Bone marrow (tissue), 2 donors: ENCODE measurements at regions not wholly inside any gene's neighbourhood (a gene's known extent, or its start where the extent isn't known, plus 50 kb on each side); places are given as distances from the start of the nearest gene placed in this dataset.

Source experiments
- DNase-seq, 2 donors: peaks; one replicate each; lab custom pipeline; 2025; lab: John Stamatoyannopoulos, UW

DNA sequence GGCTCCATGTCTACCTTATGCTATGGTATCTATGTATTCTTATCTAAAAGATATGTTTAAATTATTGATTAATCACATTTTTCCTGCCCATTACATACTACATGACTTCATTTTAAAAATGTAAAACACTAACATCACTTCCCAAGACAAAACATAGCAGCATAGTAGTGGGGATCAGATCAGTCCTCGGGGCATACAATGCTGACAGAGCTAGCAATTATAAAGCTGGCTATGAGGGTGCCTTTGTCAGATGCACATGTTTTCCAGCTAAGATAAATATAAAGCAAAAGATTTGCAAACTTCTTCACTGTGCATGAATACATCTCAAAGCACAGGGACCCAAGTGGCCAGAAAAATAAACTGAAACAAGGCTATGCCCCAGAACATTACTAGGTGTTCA is 549.8 kb upstream of the INTU start:
- no peak for DNase-seq

DNA sequence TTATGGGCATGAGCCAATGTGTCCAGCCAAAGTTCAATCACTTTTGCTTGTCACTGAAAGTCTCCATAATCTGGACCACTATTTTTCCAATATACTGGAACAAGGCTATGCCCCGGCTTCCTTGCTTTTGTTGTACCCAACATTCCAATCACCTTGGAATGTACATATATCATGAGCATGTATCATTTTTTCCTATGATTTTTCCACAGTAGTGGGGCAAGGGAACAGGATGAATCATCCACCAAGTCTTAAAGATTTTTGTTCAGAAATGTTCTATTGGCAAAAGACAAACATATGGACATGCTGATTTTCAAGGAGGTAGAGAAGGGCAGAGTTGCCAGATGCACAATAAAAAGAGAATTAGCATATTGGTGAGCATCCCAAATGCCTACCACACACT is 548.1 kb upstream of the INTU start:
- DNase-seq = no peak

DNA sequence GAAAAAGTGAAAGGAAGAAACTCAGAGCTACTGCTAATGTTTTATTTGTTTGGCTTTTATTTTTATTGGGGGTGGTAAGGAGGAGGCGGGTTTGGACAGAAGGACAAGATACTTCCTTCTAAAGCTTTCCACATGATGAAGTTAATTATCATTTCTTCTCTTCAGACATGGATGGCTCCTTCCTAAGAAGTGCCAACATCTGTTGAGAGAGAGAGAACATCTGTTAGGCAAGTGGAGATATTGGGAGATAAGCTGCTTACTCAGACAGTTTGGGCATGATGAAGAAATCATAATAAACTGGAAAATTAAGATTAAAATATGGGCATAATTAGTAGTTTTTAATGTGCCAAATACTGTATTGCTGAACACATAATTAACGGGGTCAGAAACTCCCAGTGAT is 535.7 kb upstream of the INTU start:
- no peak for DNase-seq

DNA sequence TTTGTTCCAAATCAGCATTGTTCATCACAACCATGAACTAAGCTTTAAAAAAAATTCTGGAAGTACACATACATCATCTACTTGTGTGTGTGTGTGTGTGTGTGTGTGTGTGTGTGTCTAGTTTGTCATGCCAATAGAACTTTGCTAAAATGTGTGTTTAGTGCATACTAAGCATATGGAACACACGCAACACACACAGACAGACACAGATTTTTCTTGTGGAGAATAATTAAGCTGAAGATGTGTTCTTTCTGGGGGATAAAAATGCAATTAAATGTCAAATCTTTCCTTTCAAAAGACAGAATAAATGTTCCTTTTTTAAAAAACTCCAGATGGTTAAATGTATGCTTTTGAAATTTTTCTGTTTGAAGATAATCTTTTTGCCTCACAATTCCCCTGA is 530.4 kb upstream of the INTU start:
- no peak for DNase-seq

DNA sequence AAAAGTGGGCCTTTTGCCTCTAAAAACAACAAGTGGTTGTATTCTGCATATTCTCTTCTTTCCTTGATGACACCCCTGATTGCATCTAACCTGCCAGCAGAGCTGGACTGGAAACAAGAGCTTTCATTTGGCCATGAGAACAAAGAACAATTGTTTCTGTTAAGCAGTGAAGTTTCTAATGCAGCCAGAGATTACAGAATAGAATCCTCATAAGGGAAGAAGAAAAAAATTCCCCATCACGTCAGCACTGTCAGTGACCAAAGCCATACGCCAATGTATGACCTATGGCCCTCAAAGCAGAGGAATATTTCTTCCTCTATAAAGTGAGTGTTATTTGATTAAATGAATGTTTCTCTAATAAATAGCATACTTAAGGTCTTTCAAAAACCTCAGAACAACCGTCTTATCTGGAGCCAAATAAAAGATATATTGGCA is 529.1 kb upstream of the INTU start:
- DNase-seq = no peak

DNA sequence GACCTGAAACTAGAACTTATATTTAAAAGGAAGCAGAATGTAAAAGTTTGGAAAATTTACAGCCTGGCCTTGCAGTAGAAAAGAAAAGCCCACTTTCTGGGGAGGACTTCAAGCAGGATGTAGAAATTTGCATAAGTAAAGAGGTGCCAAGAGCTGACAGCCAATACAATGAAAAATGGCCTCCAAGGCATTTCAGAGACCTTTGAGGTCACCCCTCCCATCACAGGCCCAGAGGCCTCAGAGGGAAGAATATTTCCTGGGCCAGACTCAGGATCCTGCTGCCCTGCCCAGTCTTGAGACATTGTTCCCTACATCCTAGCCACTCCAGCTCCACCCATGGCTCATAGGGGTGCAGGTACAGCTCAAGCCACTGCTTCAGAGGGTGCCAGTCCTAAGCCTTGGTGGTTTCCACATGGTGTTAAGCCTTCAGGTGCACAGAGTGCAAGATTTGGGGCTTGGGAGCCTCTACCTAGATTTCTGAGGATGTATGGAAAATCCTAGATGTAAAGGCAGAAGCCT is 518.9 kb upstream of the INTU start:
- no peak for DNase-seq

DNA sequence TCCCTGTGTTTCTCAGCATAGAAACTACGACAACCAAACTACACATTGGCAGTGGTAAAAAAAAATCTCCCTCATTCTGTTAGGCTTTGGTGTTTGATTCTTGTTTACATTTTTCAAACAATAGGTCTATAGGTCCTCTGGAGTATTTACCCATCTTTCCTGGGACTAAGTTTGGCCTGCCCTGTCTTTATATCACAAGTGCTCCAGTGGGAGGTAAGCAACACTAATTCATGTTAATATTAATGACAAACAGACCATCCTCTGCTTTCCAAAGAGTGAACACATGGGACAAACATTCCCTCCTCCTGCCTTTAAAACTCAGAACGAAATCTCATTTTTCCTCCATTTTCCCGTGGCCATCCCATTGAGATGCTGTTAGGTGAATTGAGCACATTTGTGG is 514.1 kb upstream of the INTU start:
- DNase-seq = no peak

DNA sequence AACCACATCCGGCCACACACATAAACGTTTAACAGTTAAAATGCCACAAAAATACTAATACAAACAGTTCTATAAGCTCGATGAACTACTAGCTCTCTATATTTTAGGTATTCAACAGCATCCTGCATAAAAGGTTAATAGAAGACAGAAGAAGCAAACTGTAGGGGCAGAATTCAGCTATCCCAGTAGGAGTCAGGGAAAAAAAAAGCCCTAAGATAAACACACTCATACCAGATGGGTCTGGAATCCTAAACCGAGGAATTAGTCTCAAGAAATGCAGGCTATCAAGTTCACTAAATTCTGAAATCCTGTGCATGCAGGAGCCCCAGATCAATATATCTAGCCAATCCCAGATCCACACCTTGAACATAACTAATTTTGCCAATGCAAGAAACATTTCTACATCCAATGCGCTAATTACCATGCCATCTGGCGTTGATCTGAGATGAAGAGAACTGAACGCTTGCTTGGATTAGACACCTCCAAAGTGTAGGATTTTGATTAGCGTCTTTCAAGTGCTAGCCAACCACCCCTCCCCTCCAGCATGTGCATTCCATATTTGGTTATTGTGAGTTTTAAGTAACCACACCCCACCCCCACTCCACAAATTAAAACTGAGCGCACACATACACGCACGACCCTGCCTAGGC is 512.2 kb upstream of the INTU start:
- DNase-seq = no peak

DNA sequence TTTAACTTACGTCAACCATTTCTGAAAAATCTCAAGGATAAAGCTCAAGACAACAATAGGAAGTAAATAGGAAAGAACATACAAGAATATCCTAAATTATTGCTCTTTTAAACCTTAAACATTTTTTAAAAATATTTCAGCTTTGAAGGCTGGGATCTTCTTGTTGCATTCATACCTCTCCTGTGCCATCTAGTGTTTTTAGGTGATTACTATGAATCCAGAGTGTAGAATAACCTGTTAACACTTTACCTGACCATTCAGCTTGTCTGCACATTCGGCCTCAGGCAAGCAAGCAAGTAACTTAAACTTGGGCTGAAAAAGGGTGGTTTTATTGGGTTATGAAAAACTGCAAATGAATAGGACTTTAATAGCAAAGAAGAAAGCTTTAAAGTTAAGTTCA is 507.8 kb upstream of the INTU start:
- DNase-seq = no peak

DNA sequence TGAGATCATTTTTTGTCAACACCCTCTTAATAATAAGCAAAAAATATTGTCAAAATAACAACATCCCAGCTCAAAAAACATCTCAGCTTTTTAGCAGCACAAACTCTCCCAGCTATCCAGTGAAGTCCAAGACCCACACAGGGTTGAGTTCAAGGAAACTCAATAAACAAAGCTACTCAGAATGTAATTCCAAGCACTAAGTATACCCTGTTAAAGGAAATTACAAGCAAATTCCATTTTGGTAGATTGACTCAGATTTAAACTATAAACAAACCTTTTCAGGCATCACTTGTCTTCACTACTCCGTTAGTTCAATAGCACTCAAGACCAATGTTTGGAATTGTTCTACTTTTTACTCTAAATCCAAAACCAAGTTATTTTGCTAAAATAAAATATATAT is 506.0 kb upstream of the INTU start:
- no peak for DNase-seq

DNA sequence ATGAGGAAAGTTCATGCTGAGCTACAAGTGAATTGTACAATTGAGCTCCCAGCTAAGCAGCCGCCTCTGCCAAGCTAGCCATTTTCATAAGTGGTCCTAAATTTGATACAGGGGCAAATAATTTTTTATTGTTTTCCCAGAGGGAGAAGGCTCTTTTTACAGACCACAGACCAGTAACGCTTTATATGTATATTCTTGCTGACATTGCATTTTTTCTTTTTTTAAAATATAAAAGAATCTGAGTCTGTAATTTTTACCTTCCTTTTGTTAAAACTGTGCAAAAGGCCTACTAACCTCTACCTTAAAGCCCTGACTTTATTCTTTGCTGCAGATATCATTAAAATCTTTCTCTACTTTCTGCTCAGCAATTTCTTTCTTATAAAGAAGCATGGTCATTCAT is 501.2 kb upstream of the INTU start:
- DNase-seq = no peak

DNA sequence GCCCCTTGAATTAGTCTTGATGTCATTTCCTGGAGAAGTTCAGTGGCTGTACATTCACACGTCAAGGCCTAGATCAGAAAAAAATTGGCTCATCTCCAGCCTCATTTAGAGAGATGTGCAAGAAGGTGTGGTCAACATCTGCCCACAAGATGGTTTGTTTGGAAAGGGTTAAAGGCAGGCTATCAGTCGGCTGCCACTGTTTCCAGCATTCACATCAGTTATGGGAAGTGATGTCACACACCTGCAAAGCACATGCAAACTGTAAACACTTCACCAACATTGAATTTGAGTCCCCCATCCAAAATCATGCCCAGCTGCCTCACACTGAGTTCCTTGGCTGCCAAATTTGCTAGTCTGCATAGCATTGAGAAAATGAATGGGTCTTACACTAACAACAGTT is 498.3 kb upstream of the INTU start:
- no peak for DNase-seq

DNA sequence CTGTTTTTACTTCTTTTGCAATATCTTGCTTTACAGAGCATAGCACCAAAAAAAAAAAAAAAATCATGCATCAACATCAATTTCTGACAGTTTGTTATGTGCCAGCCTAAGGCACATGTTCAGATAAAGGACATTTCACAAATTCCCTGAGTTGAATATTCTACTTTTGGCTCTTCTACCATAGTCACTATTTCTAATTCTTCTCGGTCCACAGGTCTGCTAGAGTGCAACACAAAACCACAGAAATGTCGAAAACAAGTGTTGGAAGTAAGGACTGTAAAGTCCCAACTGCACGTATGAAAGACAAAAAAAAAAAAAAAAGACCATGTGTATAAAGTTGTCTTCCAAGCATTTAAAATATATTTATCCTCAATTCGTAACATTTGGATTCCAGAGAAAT is 494.2 kb upstream of the INTU start:
- no peak for DNase-seq

DNA sequence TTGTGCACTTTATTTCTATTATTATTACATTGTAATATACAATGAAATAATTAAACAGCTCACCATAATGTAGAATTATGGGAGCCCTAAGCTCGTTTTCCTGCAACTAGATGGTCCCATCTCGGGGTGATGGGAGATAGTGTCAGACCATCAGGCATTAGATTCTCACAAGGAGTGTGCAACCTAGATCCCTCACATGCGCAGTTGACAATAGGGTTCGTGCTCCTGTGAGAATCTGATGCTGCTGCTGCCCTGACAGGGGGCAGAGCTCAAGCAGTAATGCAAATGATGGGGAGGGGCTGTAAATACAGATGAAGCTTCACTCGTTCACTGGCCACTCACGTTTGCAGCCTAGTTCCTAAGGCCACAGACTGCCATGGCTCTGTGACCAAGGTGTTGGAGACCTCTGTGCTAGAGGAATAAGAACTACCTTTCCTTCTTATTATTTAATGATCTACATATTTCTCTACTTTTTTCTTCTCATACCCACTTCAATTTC is 492.9 kb upstream of the INTU start:
- no peak for DNase-seq

DNA sequence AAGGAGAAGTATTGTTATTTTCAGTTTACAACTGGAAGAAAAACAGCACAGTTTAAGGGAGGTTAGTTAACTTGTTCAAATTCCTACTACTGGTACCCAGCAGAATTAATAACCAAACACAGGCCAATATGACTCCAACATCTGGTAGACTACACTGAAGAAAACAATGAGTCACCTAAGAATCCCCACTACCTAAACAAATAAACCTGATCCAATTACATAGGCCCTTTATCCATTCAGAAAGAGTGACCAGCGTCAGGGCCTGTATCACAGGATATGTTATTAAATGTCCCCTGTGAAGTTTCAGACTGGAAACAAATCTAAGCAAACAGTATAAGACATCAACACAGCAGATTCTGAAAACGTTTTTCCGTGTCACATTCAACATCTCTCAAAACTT is 492.5 kb upstream of the INTU start:
- no peak for DNase-seq

DNA sequence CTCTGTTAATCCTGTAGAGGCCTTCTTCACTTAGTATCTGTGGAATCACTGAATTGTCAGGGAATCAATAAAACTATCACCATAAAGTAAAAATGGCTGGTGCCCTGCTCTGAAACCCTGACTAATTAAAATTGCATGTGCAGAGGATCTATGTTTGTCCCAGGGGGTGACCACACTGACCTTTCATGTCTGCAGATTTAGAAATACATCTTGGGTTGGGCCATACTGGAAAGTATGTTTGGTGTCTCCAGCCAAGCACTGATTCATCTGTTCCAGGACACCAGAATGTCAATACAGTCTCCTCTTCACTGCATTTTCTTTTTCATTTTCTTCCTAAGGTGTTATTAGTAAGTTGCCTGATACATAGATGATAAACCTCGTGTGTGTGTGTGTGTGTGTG is 490.9 kb upstream of the INTU start:
- no peak for DNase-seq

DNA sequence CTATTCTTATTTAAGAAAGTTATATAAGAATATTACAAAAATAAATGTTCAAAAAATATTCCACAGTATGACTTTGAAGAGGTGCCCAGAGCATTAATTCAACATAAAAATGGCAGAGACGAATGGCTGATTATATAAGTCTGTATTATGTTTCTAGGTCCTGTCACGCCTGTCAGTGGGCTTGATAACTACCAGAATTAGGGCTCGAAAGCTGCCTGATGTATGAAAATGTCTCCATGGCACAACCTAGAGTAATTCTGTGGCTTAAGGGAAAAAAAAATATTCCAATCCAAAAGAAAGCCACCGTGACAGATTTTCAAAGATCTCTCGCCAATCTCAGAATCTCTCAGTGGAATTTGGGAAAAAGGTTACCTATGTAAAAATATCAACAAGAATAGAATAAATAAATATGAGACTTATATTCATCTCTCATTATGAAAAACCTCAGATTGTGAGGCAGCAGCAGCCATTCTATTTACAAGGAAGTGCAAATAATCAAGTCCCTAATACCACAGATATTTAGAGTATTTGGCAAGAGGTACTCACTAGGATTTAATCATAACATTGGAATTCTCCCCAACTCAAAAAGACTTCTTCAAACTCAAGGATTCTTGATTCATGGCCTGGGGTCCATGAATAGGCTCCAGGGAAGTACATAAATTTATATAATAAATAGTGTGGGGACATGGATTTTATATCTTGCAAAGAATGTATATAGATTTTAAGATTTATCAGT is 489.1 kb upstream of the INTU start:
- no peak for DNase-seq

DNA sequence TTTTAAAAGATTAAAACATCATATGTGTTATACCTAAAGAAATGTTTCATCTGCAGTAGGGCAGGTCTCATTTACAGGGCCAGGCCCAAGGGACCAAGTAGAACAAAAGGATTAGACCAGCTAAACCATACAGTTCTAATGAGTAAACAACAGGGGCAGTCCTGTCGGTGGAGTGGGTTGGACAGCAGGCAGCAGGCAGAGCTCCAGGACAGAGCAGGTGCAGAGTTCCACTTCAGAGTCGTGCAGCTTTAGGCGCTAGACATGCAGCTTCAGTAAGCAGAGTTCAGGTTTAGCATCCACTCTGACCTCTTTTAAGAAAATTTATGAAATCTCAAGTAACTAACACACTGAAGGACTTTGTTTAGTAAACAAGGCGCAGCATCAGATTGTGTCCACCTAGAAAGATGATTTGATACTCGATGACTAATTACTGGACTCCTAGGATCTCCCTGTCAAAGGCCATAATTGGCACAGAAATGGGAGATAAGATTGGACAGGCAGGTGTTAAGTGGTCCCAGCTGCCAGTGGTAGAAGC is 487.7 kb upstream of the INTU start:
- no peak for DNase-seq

DNA sequence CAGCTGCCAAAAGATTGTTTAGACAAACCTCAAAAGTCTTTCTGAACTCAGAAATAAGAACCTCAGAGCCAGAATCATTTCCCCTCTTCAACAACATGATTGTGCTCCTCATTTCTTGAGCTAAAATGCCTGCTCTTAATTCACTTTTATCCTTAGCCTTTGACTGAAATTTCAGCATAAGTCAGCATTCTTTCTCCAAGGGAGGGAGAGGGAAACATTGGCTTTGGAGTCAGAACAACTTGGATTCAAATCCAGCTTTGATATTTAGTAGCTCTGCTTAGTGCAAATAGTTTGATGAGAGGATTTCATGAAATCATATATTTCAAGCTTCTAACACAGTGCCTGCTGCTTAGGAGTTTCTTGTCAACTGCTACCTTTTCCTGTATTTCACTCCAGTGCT is 484.6 kb upstream of the INTU start:
- no peak for DNase-seq

DNA sequence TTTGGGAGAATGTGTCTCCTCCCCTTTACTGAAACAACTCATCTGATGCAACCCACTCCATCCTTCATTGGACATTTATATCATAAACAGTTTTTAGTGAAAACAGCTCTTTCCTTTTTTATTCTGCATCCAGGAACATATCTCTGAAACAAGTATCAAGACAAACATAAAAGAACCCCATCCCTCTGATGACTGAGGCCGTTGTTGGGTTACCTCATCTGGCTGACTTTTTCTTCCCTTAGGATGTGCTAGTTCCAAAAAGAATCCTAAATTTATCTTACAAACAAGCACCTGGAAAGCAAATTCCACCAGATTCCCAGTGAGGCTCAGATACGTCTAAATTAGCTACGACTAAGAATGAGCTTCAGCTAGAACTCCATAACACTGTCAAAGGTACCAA is 483.7 kb upstream of the INTU start:
- no peak for DNase-seq

DNA sequence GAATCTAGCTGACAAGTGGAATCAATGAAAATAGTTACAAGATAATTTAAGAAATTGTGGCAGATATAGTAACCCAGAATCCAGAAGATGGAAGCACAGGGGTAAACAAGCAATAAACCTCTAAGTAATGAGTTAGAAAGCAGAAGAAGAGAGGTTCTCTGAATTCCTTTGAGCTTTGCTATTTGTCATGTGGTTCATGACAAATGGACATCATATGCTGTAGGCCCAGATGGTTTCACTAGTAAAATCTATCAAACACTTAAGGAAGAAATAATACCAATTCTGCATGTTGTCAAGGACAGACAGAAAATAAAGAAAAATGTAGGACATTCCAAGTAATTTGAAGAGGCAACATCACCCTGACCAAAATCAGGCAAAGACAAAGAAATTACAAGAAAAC is 480.8 kb upstream of the INTU start:
- no peak for DNase-seq

DNA sequence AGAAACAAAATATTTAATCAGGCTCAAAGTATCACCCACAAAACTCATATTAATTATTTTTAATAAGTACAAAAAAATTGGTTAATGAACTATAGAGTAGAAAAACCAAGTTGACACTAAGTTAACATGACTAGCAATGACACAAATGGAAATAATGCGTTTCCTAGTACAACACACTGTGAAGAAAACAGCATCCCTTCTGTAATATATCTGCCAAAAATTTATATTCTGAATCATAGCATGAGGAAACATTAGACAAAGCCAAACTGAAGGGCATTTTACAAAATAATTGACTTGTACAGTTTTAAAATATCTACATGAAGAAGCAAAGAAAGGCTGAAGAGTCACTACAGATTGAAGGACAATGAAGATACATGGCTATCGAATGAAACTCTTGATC is 477.6 kb upstream of the INTU start:
- no peak for DNase-seq

DNA sequence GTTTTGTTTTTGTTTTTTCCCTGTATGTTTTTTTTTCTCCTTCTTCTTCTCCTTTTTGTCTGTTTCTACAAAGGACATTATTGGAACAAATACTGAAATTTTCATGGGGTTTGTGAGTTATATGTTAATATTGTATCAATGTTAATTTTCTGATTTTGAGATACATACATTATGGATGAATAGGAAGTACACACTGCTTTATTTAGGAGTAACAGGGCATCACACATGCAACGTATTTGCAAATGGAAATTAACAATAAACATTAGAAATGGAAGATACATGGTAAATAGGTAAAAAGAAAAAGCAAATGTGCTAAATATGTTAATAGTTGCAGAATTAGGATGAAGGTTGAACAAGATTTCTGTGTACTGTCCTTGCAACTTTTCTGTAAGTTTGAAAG is 477.2 kb upstream of the INTU start:
- DNase-seq = no peak
